GM18858 (cell line): ENCODE measurements at regions not wholly inside any gene's neighbourhood (a gene's known extent, or its start where the extent isn't known, plus 50 kb on each side); places are given as distances from the start of the nearest gene placed in this dataset.

ENCODE experiments used
- ATAC-seq: cut with Tn5 transposase; IDR thresholded peaks from one replicate; pipeline ENCODE4 v1.9.1; 2021; ENCODE audit not compliant: unreplicated experiment

DNA sequence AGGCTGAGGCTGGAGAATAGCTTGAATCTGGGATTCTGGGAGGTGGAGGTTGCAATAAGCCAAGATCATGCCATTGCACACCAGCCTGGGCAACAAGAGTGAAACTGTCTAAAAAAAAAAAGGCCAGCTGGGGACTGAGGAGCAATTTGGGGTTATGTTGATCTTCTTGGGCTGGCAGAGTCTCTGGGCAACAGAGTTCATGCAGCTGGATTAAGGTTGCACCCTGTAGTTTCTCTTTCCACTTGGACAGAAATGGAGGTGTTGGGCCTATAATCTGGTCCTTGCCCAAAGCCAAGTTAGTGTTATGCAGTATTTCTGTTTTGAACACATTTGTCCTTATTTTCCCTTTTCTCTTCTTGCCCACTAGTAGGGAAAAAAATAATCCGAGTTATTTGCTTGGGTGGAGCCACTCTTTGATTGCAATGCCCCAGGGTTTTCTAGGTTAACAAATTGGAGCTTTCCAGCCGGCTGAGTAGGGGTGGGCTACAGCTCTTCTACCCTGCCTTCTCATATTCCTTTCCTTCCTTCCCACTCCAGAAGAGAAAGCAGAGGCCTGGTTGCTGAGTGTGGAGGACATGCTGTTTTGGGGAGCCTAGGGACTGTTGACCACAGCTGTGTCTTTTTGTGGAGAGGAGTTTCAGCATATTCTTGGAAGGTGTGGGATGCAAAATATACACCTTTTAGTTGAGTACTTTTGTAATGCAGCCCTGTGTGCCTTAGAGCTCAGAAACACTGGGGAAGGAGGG, 213.9 kb downstream of the SOX4 start:
- ATAC-seq: no peak

DNA sequence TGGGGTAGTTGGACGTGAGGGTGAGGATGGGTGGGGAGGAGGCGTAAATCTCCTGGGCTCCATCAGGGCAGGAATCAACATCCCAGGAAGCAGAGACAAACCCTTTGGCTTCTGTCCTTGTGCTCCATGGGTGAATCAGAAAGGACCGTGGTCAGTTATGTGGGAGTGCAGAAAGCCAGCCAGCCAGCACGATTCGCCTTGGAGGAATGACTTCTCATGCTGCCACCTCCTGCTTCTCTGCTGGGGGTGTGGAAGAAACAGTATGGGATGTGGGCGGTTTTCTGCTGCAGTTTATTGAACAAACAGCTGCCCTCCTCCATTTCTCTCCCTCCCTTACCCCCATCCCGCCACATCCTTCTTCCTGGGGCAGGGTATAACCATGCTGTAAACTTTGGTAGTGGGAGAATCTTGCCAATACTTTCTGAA, 214.5 kb downstream of the SOX4 start:
- ATAC-seq: no peak

DNA sequence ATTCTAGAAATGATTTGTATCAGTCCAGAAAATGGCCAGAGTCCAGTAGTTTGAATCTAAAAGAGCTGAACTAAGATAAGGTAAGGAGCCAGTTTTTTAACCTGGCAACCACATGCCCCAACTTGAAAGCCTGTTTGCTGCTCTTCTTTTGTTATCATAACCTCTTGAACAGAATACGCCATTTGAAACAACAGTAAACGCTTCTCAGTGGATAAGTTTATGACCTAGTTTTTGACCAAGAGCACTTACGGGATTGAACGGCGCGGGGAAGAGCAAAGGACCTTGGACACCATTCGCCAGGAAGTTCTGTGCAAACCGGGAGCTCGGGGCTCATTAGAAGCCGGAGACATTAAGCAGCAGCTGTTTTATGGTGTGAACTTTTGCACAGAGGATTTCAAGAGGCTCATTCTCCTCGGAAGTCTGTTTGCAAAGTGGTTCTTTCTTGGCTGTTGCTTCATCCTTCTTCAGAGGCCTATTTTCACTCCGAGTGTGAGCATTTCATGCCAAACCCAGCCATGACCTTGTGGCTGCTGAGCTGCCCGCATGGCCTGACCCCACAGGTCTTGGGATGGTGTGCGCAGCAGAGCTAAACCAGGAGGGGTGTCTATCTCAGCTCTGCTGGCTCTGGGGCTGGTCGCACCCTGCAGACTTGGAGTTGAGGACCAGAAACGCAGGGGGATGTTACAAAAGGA, 215.1 kb downstream of the SOX4 start:
- no peak for ATAC-seq

DNA sequence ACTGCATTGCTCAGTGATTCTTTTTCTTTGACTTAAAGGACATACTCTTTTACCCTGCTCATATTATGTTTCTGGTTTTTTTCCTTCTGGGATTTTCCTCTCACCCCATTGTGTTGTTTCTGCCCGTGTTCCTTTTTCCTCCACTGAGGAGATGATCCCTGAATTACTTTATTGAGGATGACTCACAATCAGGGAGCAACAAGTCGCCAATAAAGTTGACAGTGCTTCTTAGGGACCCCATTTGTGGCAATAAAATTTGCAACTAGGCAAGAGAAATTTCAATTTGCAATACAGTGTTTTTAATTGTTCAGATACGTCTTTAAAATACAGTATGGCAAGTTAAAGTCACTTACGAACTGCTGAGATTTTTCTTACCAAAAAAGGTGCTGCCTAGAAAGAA, 217.9 kb downstream of the SOX4 start:
- no peak for ATAC-seq

DNA sequence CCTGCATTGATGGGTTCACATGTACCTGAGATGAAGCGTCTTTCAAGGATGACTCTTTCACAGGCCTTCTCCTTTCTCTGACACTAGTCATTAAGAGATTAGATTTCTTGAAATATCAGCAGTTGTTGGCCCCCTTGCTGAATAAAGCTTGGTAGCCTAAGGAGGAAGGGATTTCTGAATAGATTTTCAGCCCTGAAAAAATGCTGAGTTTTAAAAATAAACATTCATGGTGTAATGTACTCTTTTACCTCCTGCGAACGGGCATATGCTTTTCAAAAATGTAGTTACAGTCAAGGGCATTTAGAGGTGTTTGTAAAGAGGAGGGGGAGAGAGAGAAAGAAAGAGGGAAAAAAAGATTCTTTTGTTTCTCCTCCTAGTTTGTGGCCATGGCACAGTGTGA, 222.7 kb downstream of the SOX4 start:
- ATAC-seq: no peak

DNA sequence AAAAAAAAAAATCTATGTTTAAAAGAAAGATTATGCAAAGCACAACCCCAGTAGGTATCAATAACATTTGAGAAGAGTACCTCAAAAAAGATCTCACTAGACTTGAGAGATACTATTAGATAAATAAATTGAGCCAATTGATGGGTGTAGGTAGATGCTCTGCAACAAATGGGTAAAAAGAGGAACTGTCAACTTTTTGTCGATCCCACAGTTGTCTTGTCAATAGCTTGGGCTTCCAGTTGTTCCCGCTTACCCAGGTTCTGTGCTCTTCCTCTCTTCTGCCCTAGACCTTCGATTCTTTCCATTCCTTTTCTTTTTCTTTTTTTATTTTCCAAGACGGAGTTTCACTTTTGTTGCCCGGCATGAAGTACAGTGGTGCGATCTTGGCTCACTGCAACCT, 226.9 kb downstream of the SOX4 start:
- no peak for ATAC-seq

DNA sequence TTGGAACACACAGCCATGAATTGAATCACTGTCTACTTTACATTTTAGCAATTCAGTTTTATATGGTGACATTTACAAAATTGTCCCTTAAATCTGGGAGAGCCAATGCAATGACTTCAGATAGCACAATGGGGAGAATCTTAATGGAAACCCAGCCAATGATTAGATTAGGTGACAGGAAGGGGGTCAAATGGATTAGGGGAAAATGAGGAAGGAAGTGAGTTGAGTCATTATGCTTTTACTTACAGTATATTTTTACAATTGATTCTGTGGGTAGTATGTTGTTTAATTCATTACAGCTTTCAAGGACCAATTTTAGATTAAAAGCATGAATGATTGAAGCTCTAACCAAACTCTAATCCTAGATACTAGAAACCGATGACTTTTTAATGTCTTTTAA, 229.8 kb downstream of the SOX4 start:
- no peak for ATAC-seq

DNA sequence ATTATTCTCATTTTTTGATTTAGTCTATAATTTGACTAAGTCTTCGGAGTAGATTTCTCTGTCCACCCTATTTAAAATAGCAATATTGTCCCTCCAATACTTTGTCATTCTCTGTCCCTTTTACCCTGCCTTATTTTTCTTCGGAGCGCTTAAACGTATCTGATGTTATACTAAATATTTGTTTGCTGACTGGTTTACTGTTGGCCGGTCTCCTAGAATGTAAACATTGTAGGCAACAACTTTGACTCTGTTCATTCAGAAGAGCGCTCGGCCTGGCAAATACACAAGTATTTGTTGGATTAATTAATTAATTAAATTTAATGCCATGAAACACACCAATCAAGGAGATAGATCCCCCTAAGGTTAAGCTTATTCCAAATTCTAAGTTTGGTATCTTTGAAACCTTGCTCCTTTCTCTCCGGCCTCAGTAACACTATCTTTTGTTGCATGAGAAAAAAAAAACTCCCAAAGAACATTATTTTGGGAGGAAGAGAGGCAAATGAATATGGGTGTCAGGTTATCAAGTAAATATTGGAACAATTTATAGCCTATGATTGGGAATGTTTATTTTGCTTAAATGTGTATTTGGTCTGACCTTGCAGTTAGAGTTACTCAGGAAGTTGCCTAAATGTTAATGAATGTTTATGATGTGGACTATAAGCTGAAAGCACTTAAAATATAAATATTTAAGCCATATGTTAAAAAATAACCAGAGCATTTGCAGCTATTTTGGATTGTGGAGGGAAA, 231.1 kb downstream of the SOX4 start:
- no peak for ATAC-seq

DNA sequence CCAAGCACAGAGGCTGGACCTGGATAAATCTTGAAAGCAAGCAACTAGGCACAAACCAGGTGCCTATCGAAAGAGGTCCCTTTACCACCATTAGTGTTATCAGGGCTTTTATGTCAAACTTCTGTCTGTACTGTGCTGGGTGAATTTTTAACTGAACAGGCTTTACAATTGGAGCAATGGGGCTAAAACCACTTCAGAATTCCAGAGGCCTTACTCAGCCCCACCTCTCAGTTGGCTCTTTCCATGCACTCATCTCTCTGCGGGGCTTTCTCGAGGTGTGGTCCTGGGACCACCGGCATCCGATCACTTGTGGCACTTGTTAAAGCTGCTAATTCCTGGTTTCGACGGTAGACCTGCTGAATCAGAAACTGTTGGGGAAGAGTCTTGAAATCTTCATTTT, 232.5 kb downstream of the SOX4 start:
- no peak for ATAC-seq

DNA sequence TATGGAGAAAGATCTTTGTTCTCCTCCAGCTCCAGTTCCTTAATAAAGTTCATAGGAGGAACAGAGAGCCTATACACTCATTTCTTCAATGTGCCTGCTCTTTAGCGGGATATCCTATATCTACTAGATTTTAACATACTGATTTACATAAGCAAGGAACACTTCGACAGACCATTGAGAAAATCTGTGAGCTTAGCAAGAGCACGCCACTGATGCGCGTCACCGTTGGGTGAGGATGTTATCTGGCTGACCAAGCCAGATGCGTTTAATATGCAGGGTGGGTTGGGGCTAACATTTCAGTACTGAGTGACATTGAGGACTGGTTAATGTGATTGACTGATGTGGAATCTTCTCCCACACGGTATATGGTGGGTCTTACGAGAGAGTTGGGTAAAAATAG, 233.4 kb downstream of the SOX4 start:
- no peak for ATAC-seq

DNA sequence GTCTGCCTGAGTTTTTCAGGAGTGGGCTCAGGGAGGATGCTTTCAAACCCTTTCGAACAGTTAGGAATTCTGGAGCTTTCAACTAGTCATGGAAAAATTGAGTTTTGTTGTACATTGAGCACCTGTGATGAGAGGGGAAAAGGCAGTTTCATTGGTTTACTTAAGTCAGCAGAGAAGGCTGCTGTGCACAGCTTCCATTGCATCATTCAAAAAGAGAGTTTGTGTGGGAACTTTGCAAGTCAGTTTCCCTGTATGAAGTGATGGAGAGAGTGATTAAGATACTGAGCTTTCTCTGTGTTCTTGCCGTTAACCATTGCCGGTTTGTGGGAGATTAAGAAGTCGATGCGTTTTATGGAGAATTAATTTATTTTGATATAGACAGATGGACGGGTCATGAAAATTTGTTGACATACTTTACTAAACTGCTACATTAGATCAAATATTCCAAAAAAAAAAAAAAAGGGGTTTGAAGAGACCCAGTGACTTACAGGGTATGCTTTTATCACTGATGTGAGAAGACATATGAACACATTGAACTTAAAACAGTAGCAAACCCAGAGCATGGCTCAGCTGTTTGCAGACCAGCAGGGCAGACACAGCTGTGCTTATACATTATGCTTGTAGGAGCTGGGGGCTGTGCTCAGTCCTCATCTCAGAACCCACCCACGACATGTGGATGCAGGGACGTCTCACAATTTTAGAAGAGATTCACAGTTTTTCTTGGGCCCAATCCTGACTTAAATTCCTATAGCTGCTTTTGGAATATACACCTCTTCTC, 234.1 kb downstream of the SOX4 start:
- ATAC-seq: no peak

DNA sequence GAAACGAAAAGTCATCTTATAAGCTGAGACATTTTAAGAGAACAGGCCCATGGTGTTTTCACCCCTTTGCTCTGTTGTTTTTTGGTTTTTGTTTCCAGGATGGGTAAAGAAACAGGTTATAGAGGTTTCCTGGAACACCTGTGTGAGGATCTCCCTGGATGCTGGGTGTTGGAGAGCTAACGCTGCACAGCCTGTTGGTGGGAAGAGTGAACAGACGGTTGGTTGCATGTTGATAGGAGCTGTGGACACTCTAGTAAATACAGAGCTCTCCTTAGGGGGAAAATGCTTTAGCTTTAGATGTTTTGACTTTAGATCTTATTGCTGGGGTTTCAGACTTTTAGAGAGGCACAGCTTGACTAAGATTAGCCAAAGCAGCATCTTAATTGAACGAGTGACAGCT, 235.2 kb downstream of the SOX4 start:
- no peak for ATAC-seq

DNA sequence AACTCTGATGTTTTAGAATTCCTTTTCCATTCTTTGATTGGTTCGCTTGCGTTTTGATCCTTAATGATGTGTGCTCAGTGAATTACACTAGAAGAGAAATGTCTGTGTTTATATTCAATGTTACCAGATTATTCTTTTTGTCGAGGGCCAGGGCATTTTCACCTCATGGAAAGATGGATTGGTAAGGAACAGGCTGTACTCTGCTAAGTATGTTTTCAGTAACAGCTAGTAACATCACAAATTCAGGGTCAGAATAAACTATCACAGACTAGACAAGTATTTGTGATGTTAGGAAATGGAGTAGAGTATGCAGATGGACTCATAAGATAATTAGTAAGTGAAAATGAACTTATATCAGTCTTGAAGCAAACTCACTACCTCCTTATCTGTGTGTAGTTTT, 235.6 kb downstream of the SOX4 start:
- ATAC-seq: no peak

DNA sequence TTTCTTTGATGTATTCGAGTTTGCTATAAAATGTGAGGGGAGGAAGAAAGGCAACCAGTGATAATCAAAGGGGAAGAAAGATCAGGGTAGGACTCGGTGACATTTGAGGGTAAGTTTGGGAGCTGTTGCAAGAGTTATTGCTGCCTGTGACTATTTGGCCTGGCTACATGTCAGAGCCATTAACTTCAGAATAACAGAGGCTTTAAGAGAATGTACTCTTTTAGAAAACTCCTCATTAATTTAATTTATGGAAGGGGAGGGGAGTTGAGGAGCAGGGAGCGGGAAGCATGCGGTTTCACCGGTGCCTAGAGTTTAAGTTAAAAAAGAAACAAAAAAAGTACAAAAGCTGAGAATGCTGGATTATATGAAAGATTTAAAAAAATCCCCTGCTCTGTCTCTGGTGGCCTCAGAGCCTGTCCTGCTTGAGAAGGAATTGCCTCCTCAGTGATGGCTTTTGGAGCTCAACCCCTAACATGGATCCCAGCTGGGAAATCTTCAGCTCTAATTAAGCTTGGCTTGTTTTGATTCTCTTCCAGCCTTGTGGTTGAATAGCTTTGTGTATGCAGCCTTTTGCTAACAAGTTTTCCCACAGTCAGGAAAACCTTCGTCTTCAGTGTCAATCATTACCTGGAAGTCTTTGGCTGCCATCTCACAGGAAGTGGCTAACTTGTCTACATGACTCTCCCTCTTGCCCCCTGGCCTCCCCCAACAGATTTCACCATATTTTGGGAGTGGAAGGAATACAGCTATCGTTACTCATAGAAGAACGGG, 238.2 kb downstream of the SOX4 start:
- ATAC-seq: no peak

DNA sequence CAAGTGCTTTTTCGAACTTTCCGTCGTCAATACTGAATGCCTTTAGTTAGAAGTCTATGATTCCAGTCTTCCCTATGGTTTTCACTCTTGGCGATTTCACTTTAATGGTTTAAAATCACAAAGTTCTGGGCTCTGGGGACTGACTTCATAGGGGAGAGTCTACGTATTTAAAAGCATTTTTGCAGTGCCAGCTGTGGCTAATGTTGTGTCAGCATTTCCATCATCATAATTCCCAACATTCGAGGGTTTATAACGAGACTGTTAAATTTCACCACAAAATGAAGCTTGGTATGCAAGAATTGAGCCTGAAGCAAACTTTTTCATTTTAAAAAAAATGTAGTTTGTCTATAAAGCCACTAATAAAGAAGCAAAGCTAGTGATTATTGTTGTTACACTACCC, 242.7 kb downstream of the SOX4 start:
- ATAC-seq: no peak

DNA sequence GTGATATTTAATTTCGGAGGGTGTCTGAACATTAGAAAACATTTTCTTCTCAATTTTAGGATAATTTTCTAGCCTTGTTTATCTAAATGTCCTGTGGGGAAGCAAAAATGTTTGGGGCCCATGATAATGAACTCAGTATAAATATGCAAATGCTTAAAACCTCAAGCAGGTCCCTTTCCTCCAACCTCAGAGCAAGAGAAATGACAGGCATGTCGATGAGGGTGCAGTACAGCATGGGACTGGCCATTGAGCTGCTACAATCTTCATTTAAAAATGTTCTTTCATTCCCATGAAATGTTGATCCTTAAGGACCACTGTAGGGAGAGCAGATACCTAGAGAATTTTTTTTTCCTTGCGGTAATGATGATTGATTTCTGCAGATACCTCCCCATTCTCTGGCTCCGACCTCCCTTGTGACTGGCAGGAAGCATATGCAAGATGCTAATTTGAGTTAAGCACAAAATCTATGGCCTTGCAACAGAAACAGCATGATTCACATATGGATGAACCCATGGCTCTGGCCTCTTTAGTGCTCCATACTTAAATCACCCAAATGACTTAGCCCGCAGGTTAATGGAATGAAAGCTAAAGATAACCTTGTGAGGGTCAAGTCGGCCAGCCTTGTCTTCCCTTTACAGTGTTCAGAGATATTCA, 243.3 kb downstream of the SOX4 start:
- no peak for ATAC-seq

DNA sequence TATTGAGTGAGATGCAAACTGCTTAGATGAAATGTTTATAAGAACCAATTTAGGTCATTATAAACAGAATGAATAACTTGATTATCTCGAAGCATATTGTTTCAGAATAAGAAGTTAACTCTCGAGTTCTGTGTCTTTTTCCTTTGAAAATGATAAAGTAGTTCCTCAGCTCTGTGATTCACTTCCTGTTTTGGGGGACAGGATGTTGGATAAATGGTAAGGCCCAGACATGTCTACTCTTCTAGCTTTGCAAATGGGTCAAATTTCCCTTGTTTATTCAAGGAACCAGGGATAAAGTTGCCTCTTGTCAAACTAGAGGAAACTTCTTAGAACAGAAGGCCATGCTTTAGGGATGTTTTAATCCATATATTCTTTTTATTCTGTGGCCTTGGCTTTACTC, 246.9 kb downstream of the SOX4 start:
- no peak for ATAC-seq

DNA sequence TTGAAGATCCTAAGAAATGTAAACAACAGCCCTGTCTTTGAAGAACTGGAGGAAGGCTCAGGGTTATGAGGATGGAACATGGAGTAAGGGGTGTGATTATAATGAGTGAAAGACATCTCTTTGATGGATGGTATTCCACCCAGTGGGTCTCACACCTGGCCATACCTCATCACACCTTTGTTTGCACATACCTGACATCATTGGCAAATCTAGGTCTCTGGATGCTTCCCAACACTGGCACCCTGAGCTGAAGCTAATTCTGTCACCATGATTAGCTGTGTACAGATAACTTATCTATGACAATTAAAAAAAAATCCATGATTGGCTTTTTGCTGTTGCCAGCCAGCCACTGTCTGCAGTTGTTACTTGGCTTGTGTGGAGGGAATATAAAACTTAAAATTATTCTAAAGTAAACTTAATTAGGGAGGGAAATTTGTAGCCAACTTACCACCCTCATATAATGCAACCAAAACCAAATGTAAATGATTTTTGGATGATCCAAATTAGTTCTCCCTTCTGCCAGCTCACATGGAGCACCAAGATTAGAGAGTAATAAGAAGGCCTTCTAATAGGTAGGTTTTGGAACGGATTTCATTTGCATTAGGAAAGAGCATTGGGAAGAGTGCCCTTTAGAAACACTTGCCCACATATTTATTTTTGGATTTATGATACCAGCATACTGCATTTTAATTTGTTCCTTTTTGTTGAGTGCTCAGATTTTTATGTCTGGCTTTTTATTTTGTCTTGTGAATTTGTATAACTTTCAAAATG, 249.5 kb downstream of the SOX4 start:
- ATAC-seq: no peak
